Body of pancreas (tissue), 4 donors: ENCODE measurements at regions not wholly inside any gene's neighbourhood (a gene's known extent, or its start where the extent isn't known, plus 50 kb on each side); places are given as distances from the start of the nearest gene placed in this dataset.

ENCODE experiments used
- ATAC-seq: fragments of 150-250 bp; one replicate; pipeline ENCODE4 v1.9.1; 2016
- DNase-seq, 4 donors: peaks; one replicate each; pipeline ENCODE4 v3.0.0-alpha.2; 2019
- H3K27ac ChIP-seq, 4 donors: fragments of 200-600 bp; sonication (generic); 1 replicate in 3 of 4; 2 replicates in 1 of 4; pipeline versions ENCODE4 v1.5.1 to v1.6.1; 2016 to 2019; ENCODE audit warnings: mild to moderate bottlenecking in 1 of 4, mixed read lengths in 1 of 4, moderate library complexity in 1 of 4
- H3K27me3 ChIP-seq, 2 donors: fragments of 200-600 bp; sonication (generic); one replicate each; pipeline ENCODE4 v1.6.0; 2016; ENCODE audit warnings: mild to moderate bottlenecking in 1 of 2
- H3K36me3 ChIP-seq, 2 donors: fragments of 200-600 bp; sonication (generic); replicated peaks in 1 of 2; 2 replicates each; pipeline ENCODE4 v1.5.1; 2016; ENCODE audit warnings: low read depth in 2 of 2; ENCODE audit not compliant: insufficient read depth in 1 of 2
- H3K4me1 ChIP-seq: fragments of 200-600 bp; sonication (generic); one replicate; pipeline ENCODE4 v1.6.0; 2016
- H3K4me3 ChIP-seq, 2 donors: fragments of 200-600 bp; sonication (generic); 1 replicate in 1 of 2; 2 replicates in 1 of 2; pipeline ENCODE4 v1.5.1; 2016 to 2019
- H3K9me3 ChIP-seq, 3 donors: fragments of 200-600 bp; sonication (generic); 1 replicate in 2 of 3; 2 replicates in 1 of 3; pipeline ENCODE4 v1.5.1; 2016
- CTCF ChIP-seq, 7 experiments: fragments of 450-650 bp in 4 of 7; fragments of 200-600 bp in 3 of 7; sonication (generic) in 3 of 7; IDR thresholded peaks; one replicate each; pipeline ENCODE4 v1.5.1; 2016 to 2019; ENCODE audit warnings: antibody characterized with exemption in 7 of 7
- POLR2A ChIP-seq, 3 donors: fragments of 450-650 bp; IDR thresholded peaks; one replicate each; pipeline ENCODE4 v1.6.1; 2016; ENCODE audit warnings: antibody characterized with exemption in 3 of 3, mild to moderate bottlenecking in 2 of 3
- WGBS, 2 donors: methylation state at CpG; one replicate each; pipeline ENCODE4 v1.1.5; 2017; 5-methylcytosine and 5-hydroxymethylcytosine counted together
- intact Hi-C: fragments of 100-400 bp; cut with DNase I; formaldehyde crosslinking; loops from one replicate; pipeline ENCODE4 v1.15.1; 2023

- H3K27me3 ChIP-seq: no peaks in the 10 kb centered on the region
- intact Hi-C loops: no loop called here
- H3K9me3 ChIP-seq: no peaks in the 10 kb centered on the region
- no peaks in the 10 kb centered on the region for H3K36me3 ChIP-seq
- 10 to 11% methylated on average over 7 of the region's 7 CpGs for WGBS, 2 donors
- H3K27ac ChIP-seq: peak overlapping the region; percentile 2 to 79 (median 37)
- DNase-seq: peak in 2 of 4 donors; percentile 18 to 59
- ATAC-seq: peak; percentile 77
- TF ChIP-seq CTCF (IDR thresholded peaks at IDR 0.05): no peak
- no peak for TF ChIP-seq POLR2A (IDR thresholded peaks at IDR 0.05)
- peaks cover 26% of the 10 kb centered on the region for H3K4me1 ChIP-seq
- no peak overlapping the region for H3K4me3 ChIP-seq
Measured at GRCh38 chr5:54874337-54875021, 110.9 kb downstream of the ESM1 start.

- WGBS, 2 donors: 79 to 84% methylated on average over 2 of the region's 2 CpGs
- intact Hi-C loops: no loop called here
- no peaks in the 10 kb centered on the region for H3K9me3 ChIP-seq
- no peak overlapping the region for H3K4me3 ChIP-seq
- TF ChIP-seq POLR2A (IDR thresholded peaks at IDR 0.05) (no peak), CTCF (IDR thresholded peaks at IDR 0.05) (no peak)
- no peak for ATAC-seq
- H3K27ac ChIP-seq: peak overlapping the region in 3 of 4 donors; percentile 13 to 79 (median 61)
- peaks cover 26% of the 10 kb centered on the region for H3K4me1 ChIP-seq
- no peaks in the 10 kb centered on the region for H3K27me3 ChIP-seq
- no peak for DNase-seq
- no peaks in the 10 kb centered on the region for H3K36me3 ChIP-seq
Measured at GRCh38 chr5:54873691-54874090, 111.7 kb downstream of the ESM1 start.

GRCh38 chr5:54872810-54873209, 112.6 kb downstream of the ESM1 start:
- H3K4me3 ChIP-seq: no peak overlapping the region
- no peaks in the 10 kb centered on the region for H3K9me3 ChIP-seq
- ATAC-seq (no peak), DNase-seq (no peak)
- peaks cover 26% of the 10 kb centered on the region for H3K4me1 ChIP-seq
- WGBS, 2 donors: 86 to 96% methylated on average over 1 of the region's 1 CpG
- intact Hi-C loops: no loop called here
- H3K36me3 ChIP-seq: no peaks in the 10 kb centered on the region
- peak overlapping the region in 2 of 4 donors; percentile 5 to 61 for H3K27ac ChIP-seq
- H3K27me3 ChIP-seq: no peaks in the 10 kb centered on the region
- no peak for TF ChIP-seq POLR2A (IDR thresholded peaks at IDR 0.05)
- TF ChIP-seq CTCF (IDR thresholded peaks at IDR 0.05): no peak

GRCh38 chr5:54870271-54870670, 115.1 kb downstream of the ESM1 start:
- WGBS, 2 donors: 60 to 64% methylated on average over 3 of the region's 3 CpGs
- ATAC-seq: no peak
- intact Hi-C loops: no loop called here

More at GRCh38 chr5:54870271-54870670, 115.1 kb downstream of the ESM1 start:
- Histone ChIP-seq H3K27me3 (no peaks in the 10 kb centered on the region), H3K4me1 (peaks cover 19% of the 10 kb centered on the region), H3K4me3 (no peak overlapping the region), H3K27ac (no peak overlapping the region), H3K9me3 (no peaks in the 10 kb centered on the region), H3K36me3 (no peaks in the 10 kb centered on the region)
- TF ChIP-seq CTCF (IDR thresholded peaks at IDR 0.05): no peak
- TF ChIP-seq POLR2A (IDR thresholded peaks at IDR 0.05): no peak
- DNase-seq: no peak
